ENCODE measurements at regions not wholly inside any gene's neighbourhood (a gene's known extent, or its start where the extent isn't known, plus 50 kb on each side); places are given as distances from the start of the nearest gene placed in this dataset.
"Not testable (repeated sequence)": the region's sequence is repeated elsewhere in the genome, so short reads cannot be mapped to it uniquely, and the experiment has no call there.

GRCh38 chr2:183916041-183916440, 682.3 kb upstream of the ZNF804A start:
- H3K4me1 ChIP-seq (ENCODE audit: control insufficient read depth in 1 of 2, insufficient read depth in 2 of 2, low read depth in 1 of 2, low read length in 1 of 2); H3K27ac ChIP-seq (ENCODE audit: low read depth in 2 of 2, low read length in 1 of 2); H3K9ac ChIP-seq; H4K20me1 ChIP-seq (ENCODE audit: insufficient read depth); POLR2A ChIA-PET; H3F3A ChIP-seq (replicated peaks; ENCODE audit: insufficient read depth); H3K9me2 ChIP-seq; H2AFZ ChIP-seq (ENCODE audit: low read depth); H3K36me3 ChIP-seq (replicated peaks in 1 of 2; ENCODE audit: control insufficient read depth in 1 of 2, insufficient read depth in 2 of 2, low read length in 1 of 2); H3K4me2 ChIP-seq; H3K9me3 ChIP-seq; H3K4me3 ChIP-seq (ENCODE audit: low read depth in 2 of 2, low read length in 1 of 2); H3K27me3 ChIP-seq (ENCODE audit: insufficient read depth); DNase-seq; H3K79me2 ChIP-seq (ENCODE audit: insufficient read depth); CTCF ChIA-PET: not testable (repeated sequence)
- WGBS (ENCODE audit: low lambda C conversion rate), result 2% methylated on average over 3 of the region's 3 CpGs

- Histone ChIP-seq H3K4me3 (ENCODE audit: low read depth in 2 of 2, low read length in 1 of 2) (no peak overlapping the region), H3K9ac (no peak overlapping the region), H3K27ac (ENCODE audit: low read depth in 2 of 2, low read length in 1 of 2) (no peak overlapping the region), H3K9me3 (no peaks in the 10 kb centered on the region), H2AFZ (ENCODE audit: low read depth) (no peak overlapping the region), H3F3A (replicated peaks; ENCODE audit: insufficient read depth) (no peaks in the 10 kb centered on the region), H3K4me2 (no peak overlapping the region), H3K9me2 (no peaks in the 10 kb centered on the region), H3K36me3 (replicated peaks in 1 of 2; ENCODE audit: control insufficient read depth in 1 of 2, insufficient read depth in 2 of 2, low read length in 1 of 2) (no peaks in the 10 kb centered on the region), H3K27me3 (ENCODE audit: insufficient read depth) (no peaks in the 10 kb centered on the region), H3K79me2 (ENCODE audit: insufficient read depth) (no peaks in the 10 kb centered on the region), H4K20me1 (ENCODE audit: insufficient read depth) (no peaks in the 10 kb centered on the region), H3K4me1 (ENCODE audit: control insufficient read depth in 1 of 2, insufficient read depth in 2 of 2, low read depth in 1 of 2, low read length in 1 of 2) (no peaks in the 10 kb centered on the region)
- TF ChIP-seq ZBTB33 (IDR thresholded peaks at IDR 0.05; ENCODE audit: borderline replicate concordance, low read depth) (no peak), NFIC (IDR thresholded peaks at IDR 0.05; ENCODE audit: borderline replicate concordance) (no peak), ELF1 (IDR thresholded peaks at IDR 0.05) (no peak), GATA2 (CRISPR knock-in tag; IDR thresholded peaks at IDR 0.05) (no peak), NRF1 (IDR thresholded peaks at IDR 0.05; ENCODE audit: low read depth, low read length) (no peak), MAX (IDR thresholded peaks at IDR 0.05; ENCODE audit: low read depth) (no peak), FOXJ3 (CRISPR knock-in tag; IDR thresholded peaks at IDR 0.05) (no peak), MEF2A (IDR thresholded peaks at IDR 0.05; ENCODE audit: borderline replicate concordance, low read depth) (no peak), POLR2AphosphoS5 (IDR thresholded peaks at IDR 0.05; ENCODE audit: low read depth, low read length) (no peak), MXI1 (IDR thresholded peaks at IDR 0.05; ENCODE audit: low read depth, low read length) (no peak), TEAD4 (IDR thresholded peaks at IDR 0.05; ENCODE audit: borderline replicate concordance, insufficient read depth) (no peak), GABPA (IDR thresholded peaks at IDR 0.05; ENCODE audit: low read depth) (no peak), RXRA (IDR thresholded peaks at IDR 0.05; ENCODE audit: borderline replicate concordance, low read depth) (no peak), RFX5 (IDR thresholded peaks at IDR 0.05; ENCODE audit: low read length) (no peak), FOSL2 (IDR thresholded peaks at IDR 0.05; ENCODE audit: borderline replicate concordance, low read depth) (no peak), SIN3A (IDR thresholded peaks at IDR 0.05; ENCODE audit: borderline replicate concordance, low read depth, low read length) (no peak), PBX3 (IDR thresholded peaks at IDR 0.05) (no peak), RAD21 (IDR thresholded peaks at IDR 0.05; ENCODE audit: low read length) (no peak), TCF12 (IDR thresholded peaks at IDR 0.05) (no peak)
- POLR2A ChIA-PET, result no interaction called here
- CTCF ChIA-PET, result no interaction called here
- 18% methylated on average over 1 of the region's 1 CpG for WGBS (ENCODE audit: low lambda C conversion rate)
- no peak for DNase-seq
These were observed 679.2 kb upstream of the ZNF804A start for GRCh38 chr2:183919167-183919566.

All from SK-N-SH (cell line).